Small intestine (tissue), 7 donors: ENCODE measurements at regions not wholly inside any gene's neighbourhood (a gene's known extent, or its start where the extent isn't known, plus 50 kb on each side); places are given as distances from the start of the nearest gene placed in this dataset.
"Not testable (repeated sequence)": the region's sequence is repeated elsewhere in the genome, so short reads cannot be mapped to it uniquely, and the experiment has no call there.

Experiments
- DNase-seq, 2 donors: peaks; one replicate each; pipeline versions ENCODE4 v3.0.0 to v3.0.0-alpha.2; 2013
- FAIRE-seq: peaks from 2 replicates; lab custom pipeline; 2012; peaks lifted over from hg19 to GRCh38; lab: Jason Lieb, UNC
- H3K27ac ChIP-seq, 3 donors: one replicate each; pipeline ENCODE4 v1.5.1; 2013; ENCODE audit warnings: low read length in 2 of 3, mild to moderate bottlenecking in 2 of 3, control low read depth in 1 of 3, inconsistent platforms in 1 of 3, low read depth in 1 of 3, moderate library complexity in 1 of 3
- H3K27me3 ChIP-seq, 3 donors: one replicate each; pipeline ENCODE4 v1.6.1; 2013; ENCODE audit warnings: low read length in 3 of 3, inconsistent platforms in 1 of 3; ENCODE audit not compliant: control insufficient read depth in 3 of 3, insufficient read depth in 3 of 3
- H3K36me3 ChIP-seq, 3 donors: one replicate each; pipeline ENCODE4 v1.6.1; 2013; ENCODE audit warnings: low read length in 3 of 3, inconsistent platforms in 1 of 3, low read depth in 1 of 3, mild to moderate bottlenecking in 1 of 3, moderate library complexity in 1 of 3; ENCODE audit not compliant: control insufficient read depth in 3 of 3, insufficient read depth in 2 of 3
- H3K4me1 ChIP-seq, 3 donors: one replicate each; pipeline ENCODE4 v1.6.1; 2013; ENCODE audit warnings: low read length in 2 of 3, inconsistent platforms in 1 of 3, low read depth in 1 of 3, mild to moderate bottlenecking in 1 of 3, moderate library complexity in 1 of 3; ENCODE audit not compliant: control insufficient read depth in 3 of 3, insufficient read depth in 2 of 3
- H3K4me3 ChIP-seq, 3 donors: one replicate each; pipeline ENCODE4 v1.5.1; 2013; ENCODE audit warnings: low read length in 3 of 3, control low read depth in 1 of 3, inconsistent platforms in 1 of 3, low read depth in 1 of 3, mild to moderate bottlenecking in 1 of 3, moderate library complexity in 1 of 3
- H3K9me3 ChIP-seq, 2 donors: one replicate each; pipeline ENCODE4 v1.6.1; 2013; ENCODE audit warnings: low read depth in 1 of 2, low read length in 1 of 2; ENCODE audit not compliant: control insufficient read depth in 2 of 2, insufficient read depth in 1 of 2
- WGBS, 3 donors: extraction: QIAGEN DNeasy Blood & Tissue Kit; methylation state at CpG; one replicate each; pipeline ENCODE4 v1.1.7; 2013; 5-methylcytosine and 5-hydroxymethylcytosine counted together
- donor health status: healthy with polysubstance abuse.
- donor health status: control.
- donor health status: control.
- donor health status: Bipolar disorder and iron deficiency.
- donor health status: healthy.

DNA sequence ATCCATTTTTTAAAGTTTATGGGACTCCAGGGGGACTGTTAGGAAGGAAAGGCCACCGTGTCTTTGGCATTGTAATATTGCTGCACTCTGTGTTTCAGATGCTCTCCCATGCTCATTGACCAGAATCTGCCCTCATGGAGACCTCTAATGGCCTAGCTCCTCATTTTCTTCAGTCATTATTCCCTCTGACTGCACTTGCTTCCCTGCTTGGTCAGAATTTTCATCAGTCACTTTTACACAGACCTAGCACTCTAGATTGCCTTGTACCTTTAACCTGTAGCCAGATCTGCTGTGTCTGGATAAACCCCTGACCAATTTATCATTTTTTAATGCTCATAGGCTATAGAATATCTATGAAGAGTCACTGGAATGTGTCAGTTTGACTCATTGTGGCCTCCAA is 155.5 kb upstream of the NUDT12 start:
- no peaks in the 10 kb centered on the region for H3K27me3 ChIP-seq
- H3K9me3 ChIP-seq = peaks cover 0 to 17% of the 10 kb centered on the region in 2 donors
- no peaks in the 10 kb centered on the region for H3K36me3 ChIP-seq
- H3K4me1 ChIP-seq = no peaks in the 10 kb centered on the region
- FAIRE-seq (no peak), DNase-seq (no peak)
- 58 to 71% (median 59%) methylated on average over 1 of the region's 1 CpG for WGBS, 3 donors
- no peak overlapping the region for H3K27ac ChIP-seq
- H3K4me3 ChIP-seq = no peak overlapping the region

DNA sequence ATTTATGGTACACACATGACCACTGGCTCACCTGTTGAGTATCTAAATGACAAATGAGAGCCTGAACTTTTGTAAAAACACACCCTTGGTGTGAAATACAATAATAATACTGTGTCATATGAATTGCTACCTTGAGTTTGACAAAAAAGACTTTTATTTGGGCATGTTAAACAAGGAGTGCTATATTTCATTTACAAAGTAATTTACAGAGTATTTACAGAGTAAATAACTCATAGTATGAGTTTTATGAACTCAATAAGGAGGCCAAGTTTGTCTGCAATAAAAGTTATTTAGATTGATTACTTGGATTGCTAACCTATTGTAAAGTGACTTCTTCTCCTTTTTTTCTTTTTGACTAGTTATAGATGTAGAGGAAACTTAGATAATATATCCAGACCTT is 146.0 kb upstream of the NUDT12 start:
- Histone ChIP-seq H3K36me3 (no peaks in the 10 kb centered on the region), H3K27ac (no peak overlapping the region), H3K4me3 (no peak overlapping the region), H3K27me3 (no peaks in the 10 kb centered on the region), H3K9me3 (no peaks in the 10 kb centered on the region), H3K4me1 (no peaks in the 10 kb centered on the region)
- no peak for DNase-seq
- FAIRE-seq = no peak

DNA sequence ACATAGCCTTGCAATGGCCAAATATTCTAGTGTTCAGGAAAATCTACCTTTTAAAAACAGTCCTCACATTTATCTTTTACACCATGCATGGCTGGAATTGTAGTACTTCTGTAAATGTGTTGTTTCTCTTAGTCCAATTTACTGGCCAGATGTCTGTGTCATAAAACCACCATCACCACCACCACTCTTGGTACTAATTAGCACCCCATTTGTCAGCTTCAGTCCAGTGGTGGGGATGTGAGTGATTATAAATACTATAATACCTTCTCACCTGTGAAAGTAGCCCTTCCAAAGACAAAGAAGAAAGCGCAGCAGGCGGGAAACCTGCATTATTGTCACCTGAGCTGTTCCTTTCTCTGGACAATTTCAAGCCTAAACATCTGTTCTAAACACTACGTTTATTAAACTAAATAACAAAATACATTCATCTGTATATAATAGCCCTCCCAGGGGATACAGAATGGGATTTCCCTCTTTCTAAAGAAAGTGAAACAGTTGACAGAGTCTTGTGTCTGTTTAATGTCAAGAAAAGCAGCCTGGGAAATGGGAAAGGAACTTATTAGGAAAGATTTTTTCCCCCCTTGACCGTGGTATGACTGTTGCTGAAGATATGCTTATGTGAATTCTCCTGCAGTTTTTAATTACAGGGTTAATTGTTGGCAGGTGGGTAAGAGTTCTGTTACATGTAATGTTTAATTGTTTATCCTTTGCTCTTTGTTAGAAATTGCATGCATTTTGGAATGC is 144.5 kb upstream of the NUDT12 start:
- no peaks in the 10 kb centered on the region for H3K36me3 ChIP-seq
- 56 to 81% (median 68%) methylated on average over 4 of the region's 4 CpGs for WGBS, 3 donors
- FAIRE-seq = no peak
- H3K4me3 ChIP-seq = no peak overlapping the region
- no peaks in the 10 kb centered on the region for H3K4me1 ChIP-seq
- H3K9me3 ChIP-seq = no peaks in the 10 kb centered on the region
- H3K27me3 ChIP-seq = no peaks in the 10 kb centered on the region
- H3K27ac ChIP-seq = no peak overlapping the region
- no peak for DNase-seq

DNA sequence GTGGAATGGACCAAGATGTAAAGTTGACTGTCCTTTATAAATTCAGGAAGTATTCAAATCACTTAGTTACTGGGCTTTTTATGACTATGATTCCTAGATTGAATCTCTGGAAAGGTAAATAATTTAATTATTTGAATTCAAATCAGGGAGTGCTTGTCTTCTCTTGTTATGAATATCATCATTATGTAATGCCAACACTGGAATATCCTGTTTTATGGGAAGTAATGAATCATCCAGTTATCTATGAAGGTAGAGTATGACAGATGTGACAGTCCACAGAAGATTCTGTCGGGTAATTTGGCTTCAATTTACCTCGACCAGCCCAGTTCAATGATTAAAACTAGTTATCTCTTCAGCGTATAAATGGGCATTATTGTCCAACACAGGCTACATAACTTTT is 141.0 kb upstream of the NUDT12 start:
- no peak for FAIRE-seq

DNA sequence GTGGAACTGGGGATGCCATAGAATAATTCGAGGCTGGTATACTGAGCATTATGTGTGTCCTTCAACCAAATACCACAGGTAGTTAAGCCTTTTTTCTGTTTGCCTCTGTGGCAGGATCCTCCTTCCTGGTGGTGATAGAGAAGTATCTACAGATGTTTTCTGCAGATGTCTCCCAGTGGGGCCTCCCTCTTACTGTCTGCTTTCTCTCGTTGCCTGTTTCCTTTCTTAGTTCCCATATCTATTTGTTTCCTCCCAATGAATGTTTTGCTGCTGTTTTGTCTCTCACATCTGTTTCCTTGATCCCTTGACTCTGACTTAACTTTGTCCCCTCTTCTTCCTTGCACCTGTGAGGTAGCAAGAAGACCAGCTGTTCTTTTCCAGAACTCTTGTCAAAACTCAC is 130.9 kb upstream of the NUDT12 start:
- no peaks in the 10 kb centered on the region for H3K27me3 ChIP-seq
- 51 to 69% (median 57%) methylated on average over 2 of the region's 2 CpGs for WGBS, 3 donors
- H3K9me3 ChIP-seq = no peaks in the 10 kb centered on the region
- H3K4me1 ChIP-seq = no peaks in the 10 kb centered on the region
- H3K36me3 ChIP-seq = no peaks in the 10 kb centered on the region
- no peak for DNase-seq
- no peak for FAIRE-seq
- no peak overlapping the region for H3K4me3 ChIP-seq
- no peak overlapping the region for H3K27ac ChIP-seq

More for the DNA sequence above, 141.0 kb upstream of the NUDT12 start:
- no peaks in the 10 kb centered on the region for H3K27me3 ChIP-seq
- WGBS, 3 donors = 27 to 56% (median 34%) methylated on average over 3 of the region's 3 CpGs
- no peak overlapping the region for H3K4me3 ChIP-seq
- H3K36me3 ChIP-seq = no peaks in the 10 kb centered on the region
- H3K4me1 ChIP-seq = no peaks in the 10 kb centered on the region
- no peak overlapping the region for H3K27ac ChIP-seq
- H3K9me3 ChIP-seq = no peaks in the 10 kb centered on the region
- no peak for DNase-seq

DNA sequence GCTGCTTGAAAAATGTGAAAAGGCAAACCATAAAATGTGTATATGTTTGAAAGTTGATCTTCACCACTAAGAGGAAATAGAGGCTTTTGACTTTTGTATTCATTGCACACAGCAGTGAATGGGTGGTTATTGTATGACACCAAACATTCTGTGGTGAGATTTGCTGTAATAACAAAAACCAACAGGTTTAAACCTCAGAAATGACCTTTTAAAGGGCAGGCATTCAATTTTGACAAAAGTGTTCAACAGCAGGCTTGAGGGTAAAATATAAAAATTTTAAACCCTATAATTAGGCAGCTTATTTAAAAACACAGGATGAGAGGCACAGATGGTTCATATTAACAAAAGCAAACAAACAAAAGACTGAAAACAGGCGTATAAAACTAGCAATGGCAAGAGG is 128.1 kb upstream of the NUDT12 start:
- DNase-seq (no peak), FAIRE-seq (no peak)
- Histone ChIP-seq H3K36me3 (no peaks in the 10 kb centered on the region), H3K27me3 (no peaks in the 10 kb centered on the region), H3K9me3 (no peaks in the 10 kb centered on the region), H3K27ac (no peak overlapping the region), H3K4me1 (no peaks in the 10 kb centered on the region), H3K4me3 (no peak overlapping the region)
- WGBS, 3 donors = 52 to 78% (median 68%) methylated on average over 1 of the region's 1 CpG

DNA sequence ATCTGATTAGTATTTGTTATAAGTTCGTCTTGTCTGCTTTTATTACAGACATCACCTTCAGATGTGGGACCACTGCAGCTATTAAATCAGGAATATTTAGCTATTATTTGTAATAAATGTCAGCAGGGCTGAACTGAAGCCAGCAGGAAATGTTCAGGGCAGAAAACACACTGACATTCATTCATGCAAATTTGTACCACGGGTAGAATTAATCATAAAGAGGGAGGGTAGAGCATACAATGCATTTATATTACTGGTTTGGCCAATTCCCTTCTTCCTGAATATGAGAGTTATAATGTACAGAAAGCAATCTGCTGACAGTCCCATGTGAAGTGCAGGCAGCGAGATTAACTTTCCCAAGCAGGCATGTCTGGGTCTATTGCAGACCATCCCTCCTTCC is 117.3 kb upstream of the NUDT12 start:
- H3K27ac ChIP-seq = no peak overlapping the region
- no peaks in the 10 kb centered on the region for H3K36me3 ChIP-seq
- 41 to 60% (median 43%) methylated on average over 3 of the region's 3 CpGs for WGBS, 3 donors
- no peaks in the 10 kb centered on the region for H3K9me3 ChIP-seq
- no peak for FAIRE-seq
- no peaks in the 10 kb centered on the region for H3K27me3 ChIP-seq
- DNase-seq = no peak
- H3K4me1 ChIP-seq = no peaks in the 10 kb centered on the region
- H3K4me3 ChIP-seq = no peak overlapping the region

DNA sequence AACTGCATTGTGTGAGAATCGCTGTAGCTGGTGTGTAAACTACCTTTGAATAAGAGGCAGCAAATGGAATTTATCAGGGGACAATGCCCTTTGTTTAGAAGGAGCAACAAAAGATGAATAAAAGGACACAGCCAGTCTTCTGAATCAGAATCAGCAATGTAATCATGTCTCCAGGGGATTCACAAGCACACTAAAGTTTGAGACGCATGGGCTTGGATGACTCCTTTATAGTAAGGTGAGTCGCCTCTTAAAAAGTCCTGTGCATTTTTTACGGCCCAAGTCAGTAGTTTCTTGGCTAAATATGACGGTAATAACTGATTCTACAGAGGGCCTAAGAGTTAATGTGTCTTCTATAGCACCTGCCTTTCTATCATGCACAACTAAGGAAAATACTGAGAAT is 113.6 kb upstream of the NUDT12 start:
- not testable (repeated sequence) for H3K27me3 ChIP-seq, H3K4me1 ChIP-seq, H3K9me3 ChIP-seq, FAIRE-seq, H3K27ac ChIP-seq, H3K4me3 ChIP-seq, H3K36me3 ChIP-seq, DNase-seq
- WGBS, 3 donors = 59 to 88% (median 68%) methylated on average over 4 of the region's 5 CpGs

DNA sequence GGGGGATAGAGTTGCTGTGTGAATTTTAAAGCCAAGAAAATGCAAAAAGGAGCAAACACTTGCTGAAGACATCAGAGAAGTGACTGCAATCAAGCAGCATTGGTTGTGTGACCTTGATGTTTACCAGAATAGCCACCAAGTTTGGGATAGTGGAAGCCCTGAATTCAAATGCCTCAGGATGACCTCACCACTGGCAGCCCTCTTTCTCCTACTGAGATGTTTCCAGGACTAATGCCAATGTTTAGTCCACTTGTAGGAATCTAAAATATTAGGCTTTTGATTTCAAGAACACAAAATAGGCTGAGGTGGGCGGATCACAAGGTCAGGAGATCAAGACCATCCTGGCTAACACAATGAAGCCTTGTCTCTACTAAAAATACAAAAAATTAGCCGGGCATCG is 112.2 kb upstream of the NUDT12 start:
- FAIRE-seq = no peak
- WGBS, 3 donors = 56 to 77% (median 70%) methylated on average over 3 of the region's 3 CpGs
- no peaks in the 10 kb centered on the region for H3K36me3 ChIP-seq

More for the DNA sequence above, 112.2 kb upstream of the NUDT12 start:
- no peak for DNase-seq
- Histone ChIP-seq H3K4me3 (no peak overlapping the region), H3K27ac (no peak overlapping the region), H3K27me3 (no peaks in the 10 kb centered on the region), H3K9me3 (no peaks in the 10 kb centered on the region), H3K4me1 (no peaks in the 10 kb centered on the region)
